ENCODE measurements at regions not wholly inside any gene's neighbourhood (a gene's known extent, or its start where the extent isn't known, plus 50 kb on each side); places are given as distances from the start of the nearest gene placed in this dataset.

DNA sequence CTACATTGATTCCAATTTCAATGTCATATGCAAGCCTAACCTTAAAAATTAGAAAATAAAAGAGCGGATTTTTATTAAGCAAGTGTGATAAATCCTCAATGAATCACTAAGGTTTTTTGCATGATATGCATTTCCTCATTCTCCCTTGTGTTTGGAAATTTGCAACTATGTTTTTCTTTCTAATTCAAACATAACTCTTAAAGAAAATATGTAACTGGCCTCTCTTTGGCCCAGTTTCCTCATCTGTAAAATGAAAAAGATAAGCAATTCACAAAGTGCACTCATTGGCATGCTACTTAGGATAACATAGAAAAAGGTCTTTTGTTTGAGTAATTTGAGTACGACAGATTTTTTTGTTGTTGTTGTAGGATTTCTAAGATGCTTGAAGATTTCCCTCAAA, 295.5 kb downstream of the CDH11 start:
- no peak for DNase-seq (ENCODE audit: low read depth)

- no peak for DNase-seq (ENCODE audit: low read depth)
Observed at GRCh38 chr16:64823481-64824075, 298.3 kb downstream of the CDH11 start.

GRCh38 chr16:64809876-64810629, 311.8 kb downstream of the CDH11 start:
- no peak for DNase-seq (ENCODE audit: low read depth)

GRCh38 chr16:64808474-64808873, 313.4 kb downstream of the CDH11 start:
- DNase-seq (ENCODE audit: low read depth) = no peak

DNA sequence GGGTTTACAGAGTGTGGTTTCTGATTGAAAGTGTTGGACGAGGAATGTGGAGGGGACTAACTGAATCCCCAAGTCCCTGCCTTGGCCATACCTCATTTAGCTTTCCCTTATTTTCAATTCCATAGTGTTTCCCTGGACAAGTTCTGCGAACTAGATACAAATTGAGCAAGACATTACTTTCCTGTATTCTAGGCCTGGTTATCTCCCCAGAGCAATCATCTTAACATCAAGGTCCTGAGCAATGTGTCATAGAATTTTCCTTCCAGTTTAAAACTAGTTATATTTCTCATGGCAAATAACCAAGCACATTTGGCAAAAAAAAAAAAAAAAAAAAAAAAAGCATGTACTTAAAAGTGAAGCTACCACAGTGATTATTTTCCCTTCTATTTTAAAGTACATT, 330.1 kb downstream of the CDH11 start:
- DNase-seq (ENCODE audit: low read depth) = no peak

- no peak for DNase-seq (ENCODE audit: low read depth)
Observed at GRCh38 chr16:64784635-64785034, 337.2 kb downstream of the CDH11 start.

DNA sequence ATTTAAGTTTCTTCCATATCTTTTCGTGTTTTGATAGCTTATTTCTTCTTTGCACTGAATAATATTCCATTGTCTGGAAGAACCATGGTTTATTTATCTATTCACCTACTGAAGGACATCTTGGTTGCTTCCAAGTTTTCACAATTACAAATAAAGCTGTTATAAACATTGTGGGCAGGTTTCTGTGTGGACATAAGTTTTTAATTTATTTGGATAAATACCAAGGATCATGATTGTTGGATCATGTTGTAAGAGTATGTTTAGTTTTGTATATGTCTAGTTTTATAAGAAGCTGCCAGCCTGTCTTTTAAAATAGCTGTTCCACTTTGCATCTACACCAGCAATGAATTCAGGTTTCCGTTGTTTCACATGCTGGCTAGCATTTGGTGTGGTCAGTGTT, 339.4 kb downstream of the CDH11 start:
- no peak for DNase-seq (ENCODE audit: low read depth)

- no peak for DNase-seq (ENCODE audit: low read depth)
Observed at GRCh38 chr16:64780445-64780844, 341.4 kb downstream of the CDH11 start.

GRCh38 chr16:64778777-64779176, 343.1 kb downstream of the CDH11 start:
- no peak for DNase-seq (ENCODE audit: low read depth)

DNA sequence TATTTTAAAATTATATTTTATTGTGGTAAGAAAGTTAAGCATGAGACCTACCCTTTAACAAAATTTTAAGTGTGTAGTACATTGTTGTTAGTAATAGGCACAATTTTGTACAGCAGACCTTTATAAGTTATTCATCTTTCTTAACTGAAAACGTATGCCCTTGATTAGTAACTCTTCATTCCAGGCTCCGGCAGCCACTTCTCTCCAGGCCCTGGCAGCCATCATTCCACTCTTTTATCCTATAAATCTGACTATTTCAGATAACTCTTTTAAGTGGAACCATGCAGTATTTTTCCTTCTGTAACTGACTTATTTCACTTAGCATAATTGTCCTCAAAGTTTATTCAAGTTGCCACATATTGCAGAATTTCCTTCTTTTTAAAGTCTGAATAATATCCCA, 348.2 kb downstream of the CDH11 start:
- no peak for DNase-seq (ENCODE audit: low read depth)

DNA sequence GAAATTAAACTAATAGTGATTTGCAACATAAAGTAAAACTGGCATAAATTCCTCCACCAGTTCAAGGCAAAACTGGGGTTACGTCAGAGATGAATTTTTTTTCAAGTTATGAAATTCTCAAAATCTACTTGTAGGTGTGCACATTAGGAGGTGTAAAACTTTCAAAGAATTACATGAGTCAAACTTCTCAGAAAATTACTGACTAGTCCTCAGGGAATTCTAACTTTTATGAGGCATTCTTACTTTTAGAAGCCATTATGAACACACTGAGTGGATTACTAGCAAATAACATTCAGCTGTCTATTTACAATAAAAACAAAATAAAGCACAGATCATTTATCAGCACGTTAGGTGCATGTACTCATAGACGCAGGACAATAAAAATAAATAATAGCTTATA, 348.7 kb downstream of the CDH11 start:
- peak; percentile 7 for DNase-seq (ENCODE audit: low read depth)

- DNase-seq (ENCODE audit: low read depth) = no peak
Observed at GRCh38 chr16:64771273-64771672, 350.6 kb downstream of the CDH11 start.

DNA sequence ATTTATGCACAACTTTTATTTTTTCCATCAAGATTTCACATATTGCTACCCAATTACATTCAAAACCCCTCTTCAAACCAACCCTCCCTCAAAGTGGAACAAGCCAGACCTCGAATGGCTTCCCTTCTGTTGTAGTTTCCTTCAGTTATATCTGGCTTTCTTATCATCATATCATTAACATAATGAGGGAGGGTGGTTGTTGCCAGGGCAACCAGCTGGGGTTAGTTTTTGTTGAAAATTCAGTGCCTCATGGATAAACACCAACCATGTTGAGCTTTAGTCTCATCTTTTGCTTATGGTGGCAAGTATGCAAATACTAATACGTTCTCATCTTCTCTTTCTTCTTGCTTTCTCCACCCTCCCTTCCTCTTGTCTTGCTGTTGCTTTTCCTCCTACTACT, 359.7 kb downstream of the CDH11 start:
- no peak for DNase-seq (ENCODE audit: low read depth)

DNA sequence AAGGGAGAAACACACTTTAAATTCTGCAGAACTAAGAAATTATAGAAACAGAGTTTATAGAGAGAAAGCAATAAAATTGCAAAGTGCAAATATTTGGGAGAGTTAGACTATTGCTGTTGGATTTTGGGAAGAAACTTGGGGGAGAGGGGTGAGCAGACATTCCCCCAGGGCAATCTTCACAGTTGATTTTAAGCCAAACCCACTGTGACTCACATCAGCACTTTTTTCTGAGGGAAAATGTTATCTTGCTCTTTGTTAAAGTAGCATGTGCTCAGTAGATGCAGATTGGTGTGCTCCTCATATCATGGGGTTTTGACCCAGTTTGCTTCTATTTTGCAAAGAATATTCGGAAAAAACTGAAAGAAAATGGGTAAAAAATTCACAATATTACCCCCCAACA, 367.6 kb downstream of the CDH11 start:
- DNase-seq (ENCODE audit: low read depth) = no peak

GRCh38 chr16:64751906-64752305, 370.0 kb downstream of the CDH11 start:
- peak; percentile 15 for DNase-seq (ENCODE audit: low read depth)

GRCh38 chr16:64749346-64749745, 372.5 kb downstream of the CDH11 start:
- DNase-seq (ENCODE audit: low read depth) = no peak

GRCh38 chr16:64745258-64745930, 376.5 kb downstream of the CDH11 start:
- DNase-seq (ENCODE audit: low read depth) = no peak

DNA sequence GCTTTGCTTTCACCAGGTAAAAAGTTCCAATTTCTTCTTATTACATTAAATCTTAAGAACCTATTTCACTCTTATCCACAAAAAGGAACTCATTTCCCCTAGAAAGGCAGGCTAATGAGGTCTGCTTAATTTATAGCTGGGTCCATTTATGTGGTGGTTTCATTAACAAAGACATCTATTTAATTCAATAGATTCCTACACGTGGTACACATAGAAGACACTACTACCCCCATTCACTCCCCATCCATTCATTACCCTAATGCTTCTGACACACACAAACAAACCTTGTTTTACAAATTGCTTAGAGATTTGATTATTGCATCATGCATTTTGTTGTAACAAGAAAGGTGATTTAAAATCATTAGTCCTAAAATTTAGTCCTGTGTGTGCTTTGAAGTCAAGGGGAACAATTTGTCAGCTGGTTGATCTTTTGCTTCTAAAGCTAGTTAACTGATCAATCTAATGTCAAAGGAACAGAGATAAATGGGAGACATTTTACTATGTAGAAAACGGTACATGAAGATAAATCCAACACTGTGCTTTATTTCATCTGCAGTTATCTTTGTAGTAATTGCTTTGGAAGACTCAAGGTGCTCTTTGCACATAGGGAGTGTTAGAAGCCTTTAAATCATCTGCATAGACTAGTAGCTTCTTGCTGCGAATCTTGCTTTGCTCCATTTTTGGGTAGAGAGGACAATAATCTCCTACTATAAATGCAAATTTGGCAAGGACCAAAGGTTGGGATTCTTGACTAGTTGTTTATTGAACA, 379.2 kb downstream of the CDH11 start:
- no peak for DNase-seq (ENCODE audit: low read depth)

DNA sequence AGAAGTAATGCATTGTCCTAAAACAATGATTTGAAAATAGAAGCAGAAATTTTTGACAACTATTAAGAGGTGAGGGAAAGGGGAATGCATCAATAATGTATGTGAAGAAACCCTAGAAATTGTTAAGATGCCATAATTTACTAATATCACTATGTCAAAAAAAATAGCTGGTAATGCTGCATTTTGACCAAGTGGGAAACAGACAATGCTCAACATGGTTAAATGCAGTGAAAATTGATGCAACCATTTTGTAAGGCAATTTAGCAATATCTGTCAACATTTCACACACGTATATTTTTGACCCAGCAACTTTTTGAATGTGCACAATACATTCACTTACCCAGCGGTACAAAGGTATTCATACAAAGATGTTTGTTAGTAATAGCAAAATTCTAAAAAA, 381.6 kb downstream of the CDH11 start:
- no peak for DNase-seq (ENCODE audit: low read depth)

- peak; percentile 58 for DNase-seq (ENCODE audit: low read depth)
Observed at GRCh38 chr16:64738321-64738960, 383.4 kb downstream of the CDH11 start.

- no peak for DNase-seq (ENCODE audit: low read depth)
Observed at GRCh38 chr16:64736857-64737256, 385.0 kb downstream of the CDH11 start.

- no peak for DNase-seq (ENCODE audit: low read depth)
Observed at GRCh38 chr16:64731891-64732290, 390.0 kb downstream of the CDH11 start.

Measured in LHCN-M2 (cell line).